Endothelial cell of umbilical vein (primary cell): ENCODE measurements at regions not wholly inside any gene's neighbourhood (a gene's known extent, or its start where the extent isn't known, plus 50 kb on each side); places are given as distances from the start of the nearest gene placed in this dataset.

Source experiments
- BruUV-seq: library from RNA; stranded (reverse); fragments of 400-500 nt; replicated peaks from 2 replicates; lab custom pipeline; 2021; lab: Mats Ljungman, UMichigan
- CTCF ChIA-PET: fragments of 300-600, 350-600 bp; sonication (Branson Sonifier 250); formaldehyde crosslinking; loops from one replicate; lab custom pipeline; 2021; ENCODE audit warnings: antibody characterized with exemption, inconsistent platforms; lab: Charles Lee
- POLR2A ChIA-PET: fragments of 300-600, 350-600 bp; sonication (Branson Sonifier 250); formaldehyde crosslinking; loops from one replicate; lab custom pipeline; 2021; ENCODE audit warnings: antibody characterized with exemption, inconsistent platforms; lab: Charles Lee
- DNase-seq: peaks from one replicate; pipeline ENCODE4 v3.0.0-alpha.2; 2011; ENCODE audit warnings: low read depth, low spot score
- FAIRE-seq: peaks from 2 replicates; lab custom pipeline; 2011; peaks lifted over from hg19 to GRCh38; lab: Jason Lieb, UNC
- H2AFZ ChIP-seq: 2 replicates; pipeline ENCODE4 v1.6.0; 2012; ENCODE audit warnings: low read depth, low read length, control low read depth, inconsistent platforms
- H3K27ac ChIP-seq: 2 replicates; pipeline ENCODE4 v1.5.1; 2011; ENCODE audit warnings: low read depth, mild to moderate bottlenecking, control low read depth, low read length, moderate library complexity; ENCODE audit not compliant: insufficient read depth
- H3K27me3 ChIP-seq, 2 experiments: 2 replicates each; pipeline versions ENCODE4 v1.6.0 to v1.6.1; 2011; ENCODE audit warnings: low read length in 2 of 2, mixed read lengths in 1 of 2; ENCODE audit not compliant: control insufficient read depth in 2 of 2, insufficient read depth in 2 of 2
- H3K36me3 ChIP-seq, 2 experiments: 2 replicates in 1 of 2; 3 replicates in 1 of 2; pipeline ENCODE4 v1.5.1; 2011; ENCODE audit warnings: low read length in 2 of 2, mild to moderate bottlenecking in 1 of 2, moderate library complexity in 1 of 2; ENCODE audit not compliant: control insufficient read depth in 2 of 2, insufficient read depth in 2 of 2; ENCODE audit errors: extremely low read depth in 1 of 2
- H3K4me1 ChIP-seq: 3 replicates; pipeline ENCODE4 v1.5.1; 2011; ENCODE audit warnings: mild to moderate bottlenecking, low read length; ENCODE audit not compliant: control insufficient read depth, insufficient read depth; ENCODE audit errors: extremely low read depth
- H3K4me2 ChIP-seq: 2 replicates; pipeline ENCODE4 v1.6.1; 2011; ENCODE audit warnings: low read length, control low read depth, mixed read lengths; ENCODE audit not compliant: insufficient read depth
- H3K4me3 ChIP-seq, 3 experiments: fragments of 200-600 bp in 1 of 3; sonication (generic), shearing (Covaris generic) in 1 of 3; replicated peaks in 1 of 3; 2 replicates each; pipeline ENCODE4 v1.5.1; 2011 to 2016; ENCODE audit warnings: control low read depth in 3 of 3, low read length in 3 of 3, mild to moderate bottlenecking in 2 of 3, inconsistent platforms in 1 of 3, low read depth in 1 of 3, moderate library complexity in 1 of 3; ENCODE audit not compliant: insufficient read depth in 1 of 3
- H3K79me2 ChIP-seq: 2 replicates; pipeline ENCODE4 v1.6.0; 2012; ENCODE audit warnings: low read length, inconsistent platforms; ENCODE audit not compliant: control insufficient read depth, insufficient read depth
- H3K9ac ChIP-seq: replicated peaks from 2 replicates; pipeline ENCODE3; 2011; ENCODE audit warnings: low read length, control low read depth; ENCODE audit not compliant: insufficient read depth; ENCODE audit errors: extremely low read depth
- H3K9me1 ChIP-seq: replicated peaks from 3 replicates; pipeline ENCODE4 v1.6.0; 2011; ENCODE audit warnings: mild to moderate bottlenecking, low read length; ENCODE audit not compliant: control insufficient read depth, insufficient read depth; ENCODE audit errors: extremely low read depth
- H3K9me3 ChIP-seq: replicated peaks from 2 replicates; pipeline ENCODE4 v1.5.1; 2012; ENCODE audit warnings: low read length, inconsistent platforms; ENCODE audit not compliant: control insufficient read depth, insufficient read depth
- H4K20me1 ChIP-seq: replicated peaks from 2 replicates; pipeline ENCODE3; 2011; ENCODE audit warnings: mild to moderate bottlenecking, low read length; ENCODE audit not compliant: control insufficient read depth, insufficient read depth; ENCODE audit errors: extremely low read depth
- EZH2 ChIP-seq: IDR thresholded peaks from 2 replicates; pipeline ENCODE4 v1.6.1; 2012; ENCODE audit warnings: borderline replicate concordance, low read depth, mild to moderate bottlenecking, moderate library complexity, low read length, inconsistent platforms; ENCODE audit not compliant: severe bottlenecking
- FOS ChIP-seq: IDR thresholded peaks from 2 replicates; pipeline ENCODE4 v1.6.1; 2011; ENCODE audit warnings: mild to moderate bottlenecking, low read length, moderate library complexity, borderline replicate concordance; ENCODE audit not compliant: insufficient read depth
- GATA2 ChIP-seq: IDR thresholded peaks from 2 replicates; pipeline ENCODE4 v1.7.0; 2011; ENCODE audit warnings: low read depth, mild to moderate bottlenecking, moderate library complexity, mixed read lengths, low read length; ENCODE audit not compliant: insufficient read length, insufficient read depth
- JUN ChIP-seq: IDR thresholded peaks from 2 replicates; pipeline ENCODE4 v1.6.1; 2011; ENCODE audit warnings: borderline replicate concordance, low read depth; ENCODE audit not compliant: insufficient read length, insufficient read depth
- MAX ChIP-seq: IDR thresholded peaks from 2 replicates; pipeline ENCODE4 v1.6.1; 2011; ENCODE audit not compliant: insufficient read depth, insufficient read length
- MYC ChIP-seq: IDR thresholded peaks from one replicate; pipeline ENCODE4 v1.6.1; 2011; ENCODE audit warnings: mild to moderate bottlenecking, low read depth, low read length
- POLR2A ChIP-seq: IDR thresholded peaks from 2 replicates; pipeline ENCODE4 v1.6.1; 2012; ENCODE audit warnings: low read depth, mild to moderate bottlenecking, control low read depth, low read length
- POLR2AphosphoS5 ChIP-seq: IDR thresholded peaks from 2 replicates; pipeline ENCODE4 v1.6.1; 2012; ENCODE audit warnings: low read depth, mild to moderate bottlenecking, control low read depth, low read length, moderate library complexity; ENCODE audit not compliant: insufficient read depth
- dilution Hi-C: fragments of 300-500 bp; cut with MboI; formaldehyde crosslinking; loops from one replicate; pipeline ENCODE4 v1.15.0; 2019; ENCODE audit warnings: low sequenced_read_pairs; ENCODE audit not compliant: extremely low pct_ligation_motif_present
- intact Hi-C: fragments of 100-400 bp; cut with micrococcal nuclease; formaldehyde crosslinking; loops from one replicate; pipeline ENCODE4 v1.10.0; 2022
- TF ChIP-seq, protein P1 (sequence below), 2 donors: IDR thresholded peaks; 1 replicate in 1 of 2; 2 replicates in 1 of 2; pipeline ENCODE4 v1.5.1; 2011; ENCODE audit warnings: low read length in 2 of 2, mild to moderate bottlenecking in 2 of 2, moderate library complexity in 2 of 2, control low read depth in 1 of 2, inconsistent platforms in 1 of 2, low read depth in 1 of 2; ENCODE audit not compliant: insufficient read depth in 1 of 2; ENCODE audit errors: extremely low read depth in 1 of 2

DNA sequence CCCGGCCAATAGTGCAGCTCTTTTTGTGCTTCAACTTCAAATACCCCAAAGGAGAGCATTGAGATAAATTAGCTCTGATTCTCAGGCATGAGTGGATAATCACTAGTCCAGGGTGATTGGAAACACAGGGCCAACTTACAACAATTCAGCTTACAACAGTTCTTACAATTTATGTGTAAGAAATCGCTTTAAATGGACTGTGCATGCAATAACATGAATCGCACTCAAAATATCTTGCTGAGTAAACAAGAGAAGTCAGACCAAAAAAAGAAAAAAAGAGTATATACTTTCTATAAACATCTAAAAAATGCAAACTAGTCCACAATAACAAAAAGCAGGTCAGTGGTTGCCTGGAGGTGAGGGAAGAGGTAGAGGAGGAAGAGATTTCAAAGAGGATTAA, 150.6 kb upstream of the EDIL3 start:
- H2AFZ ChIP-seq = no peak overlapping the region
- ChIA-PET POLR2A (no interaction called here), CTCF (no interaction called here)
- H4K20me1 ChIP-seq = no peaks in the 10 kb centered on the region
- H3K9ac ChIP-seq = no peak overlapping the region
- dilution Hi-C loops = no loop called here
- no peak overlapping the region for H3K4me3 ChIP-seq
- BruUV-seq = no TSS peak
- intact Hi-C loops = no loop called here
- no peaks in the 10 kb centered on the region for H3K4me1 ChIP-seq
- H3K27me3 ChIP-seq = no peaks in the 10 kb centered on the region
- TF ChIP-seq POLR2A = no peak
- TF ChIP-seq, protein P1, sequence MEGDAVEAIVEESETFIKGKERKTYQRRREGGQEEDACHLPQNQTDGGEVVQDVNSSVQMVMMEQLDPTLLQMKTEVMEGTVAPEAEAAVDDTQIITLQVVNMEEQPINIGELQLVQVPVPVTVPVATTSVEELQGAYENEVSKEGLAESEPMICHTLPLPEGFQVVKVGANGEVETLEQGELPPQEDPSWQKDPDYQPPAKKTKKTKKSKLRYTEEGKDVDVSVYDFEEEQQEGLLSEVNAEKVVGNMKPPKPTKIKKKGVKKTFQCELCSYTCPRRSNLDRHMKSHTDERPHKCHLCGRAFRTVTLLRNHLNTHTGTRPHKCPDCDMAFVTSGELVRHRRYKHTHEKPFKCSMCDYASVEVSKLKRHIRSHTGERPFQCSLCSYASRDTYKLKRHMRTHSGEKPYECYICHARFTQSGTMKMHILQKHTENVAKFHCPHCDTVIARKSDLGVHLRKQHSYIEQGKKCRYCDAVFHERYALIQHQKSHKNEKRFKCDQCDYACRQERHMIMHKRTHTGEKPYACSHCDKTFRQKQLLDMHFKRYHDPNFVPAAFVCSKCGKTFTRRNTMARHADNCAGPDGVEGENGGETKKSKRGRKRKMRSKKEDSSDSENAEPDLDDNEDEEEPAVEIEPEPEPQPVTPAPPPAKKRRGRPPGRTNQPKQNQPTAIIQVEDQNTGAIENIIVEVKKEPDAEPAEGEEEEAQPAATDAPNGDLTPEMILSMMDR (IDR thresholded peaks at IDR 0.05; ENCODE audit: extremely low read depth in 1 of 2, insufficient read depth in 1 of 2, low read depth in 1 of 2, low read length in 2 of 2) = no peak
- no peak for TF ChIP-seq MYC
- TF ChIP-seq POLR2AphosphoS5 = no peak
- no peaks in the 10 kb centered on the region for H3K36me3 ChIP-seq
- H3K79me2 ChIP-seq = no peaks in the 10 kb centered on the region
- H3K9me3 ChIP-seq = no peaks in the 10 kb centered on the region
- no peak overlapping the region for H3K4me2 ChIP-seq
- no peak overlapping the region for H3K27ac ChIP-seq
- FAIRE-seq = no peak
- no peak for DNase-seq
- no peaks in the 10 kb centered on the region for H3K9me1 ChIP-seq

DNA sequence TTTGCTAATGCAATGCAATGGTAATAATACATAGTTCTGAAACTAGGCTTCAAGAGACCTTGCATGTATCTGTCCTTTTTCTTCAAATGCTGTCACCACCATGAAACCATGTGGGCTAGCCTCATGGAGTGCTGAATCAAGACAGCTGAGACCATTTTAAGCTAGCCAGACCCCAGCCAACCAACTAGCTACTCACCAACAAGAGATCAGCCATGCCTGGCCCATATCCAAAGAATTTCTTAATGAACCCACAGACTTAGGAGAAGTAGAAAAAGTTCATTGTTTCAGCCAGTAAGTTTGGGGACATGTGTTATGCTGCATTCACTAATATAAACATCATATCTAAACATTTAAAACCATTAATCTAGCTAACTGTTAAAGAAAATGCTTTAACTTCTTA, 139.8 kb upstream of the EDIL3 start:
- no TSS peak for BruUV-seq
- POLR2A ChIA-PET = no interaction called here
- intact Hi-C loops = no loop called here
- dilution Hi-C loops = no loop called here
- H3K4me3 ChIP-seq = no peak overlapping the region
- DNase-seq (no peak), FAIRE-seq (no peak)
- TF ChIP-seq FOS = no peak
- TF ChIP-seq POLR2A = no peak
- TF ChIP-seq MAX = no peak
- no peak for TF ChIP-seq EZH2
- TF ChIP-seq, protein P1 (IDR thresholded peaks at IDR 0.05; ENCODE audit: extremely low read depth in 1 of 2, insufficient read depth in 1 of 2, low read depth in 1 of 2, low read length in 2 of 2) = no peak
- no peak for TF ChIP-seq POLR2AphosphoS5
- TF ChIP-seq GATA2 = no peak
- TF ChIP-seq JUN = no peak
- TF ChIP-seq MYC = no peak
- H3K4me1 ChIP-seq = no peaks in the 10 kb centered on the region
- no peak overlapping the region for H2AFZ ChIP-seq
- no peaks in the 10 kb centered on the region for H3K79me2 ChIP-seq
- no peaks in the 10 kb centered on the region for H3K36me3 ChIP-seq
- no peaks in the 10 kb centered on the region for H3K9me1 ChIP-seq
- no peaks in the 10 kb centered on the region for H3K9me3 ChIP-seq
- no peak overlapping the region for H3K9ac ChIP-seq
- no peaks in the 10 kb centered on the region for H4K20me1 ChIP-seq
- no peaks in the 10 kb centered on the region for H3K27me3 ChIP-seq
- CTCF ChIA-PET = no interaction called here
- H3K27ac ChIP-seq = no peak overlapping the region
- no peak overlapping the region for H3K4me2 ChIP-seq
